Activated CD8-positive, alpha-beta memory T cell treated with anti-CD3 and anti-CD28 coated beads for 4 hours (primary cell): ENCODE measurements at regions not wholly inside any gene's neighbourhood (a gene's known extent, or its start where the extent isn't known, plus 50 kb on each side); places are given as distances from the start of the nearest gene placed in this dataset.

Source experiments
- DNase-seq, 2 donors: peaks; one replicate each; pipeline ENCODE4 v3.0.0-alpha.2; 2020; ENCODE audit warnings: low read depth in 2 of 2

GRCh38 chr15:39270221-39270855 is 310.5 kb upstream of the THBS1 start:
- DNase-seq = no peak

- no peak for DNase-seq
Measured at GRCh38 chr15:39270934-39271333, 309.9 kb upstream of the THBS1 start.

- no peak for DNase-seq
Measured at GRCh38 chr15:39272901-39273300, 308.0 kb upstream of the THBS1 start.

GRCh38 chr15:39273717-39274411 is 307.0 kb upstream of the THBS1 start:
- DNase-seq = no peak

GRCh38 chr15:39275066-39275465 is 305.8 kb upstream of the THBS1 start:
- no peak for DNase-seq

GRCh38 chr15:39279311-39279710 is 301.6 kb upstream of the THBS1 start:
- no peak for DNase-seq

- DNase-seq = no peak
Measured at GRCh38 chr15:39281094-39281493, 299.8 kb upstream of the THBS1 start.

GRCh38 chr15:39282663-39283208 is 298.1 kb upstream of the THBS1 start:
- no peak for DNase-seq

GRCh38 chr15:39283531-39283930 is 297.3 kb upstream of the THBS1 start:
- no peak for DNase-seq

GRCh38 chr15:39285071-39285470 is 295.8 kb upstream of the THBS1 start:
- DNase-seq = no peak

- DNase-seq = no peak
Measured at GRCh38 chr15:39285663-39286062, 295.2 kb upstream of the THBS1 start.

- DNase-seq = no peak
Measured at GRCh38 chr15:39286706-39287105, 294.2 kb upstream of the THBS1 start.

- no peak for DNase-seq
Measured at GRCh38 chr15:39287322-39288195, 293.3 kb upstream of the THBS1 start.

- no peak for DNase-seq
Measured at GRCh38 chr15:39290711-39291435, 290.0 kb upstream of the THBS1 start.

- DNase-seq = no peak
Measured at GRCh38 chr15:39291690-39292089, 289.2 kb upstream of the THBS1 start.

- DNase-seq = no peak
Measured at GRCh38 chr15:39296955-39297354, 283.9 kb upstream of the THBS1 start.

GRCh38 chr15:39298271-39298962 is 282.5 kb upstream of the THBS1 start:
- DNase-seq = no peak

- no peak for DNase-seq
Measured at GRCh38 chr15:39299486-39300267, 281.2 kb upstream of the THBS1 start.

- DNase-seq = no peak
Measured at GRCh38 chr15:39300451-39301153, 280.3 kb upstream of the THBS1 start.

- DNase-seq = no peak
Measured at GRCh38 chr15:39301589-39301999, 279.3 kb upstream of the THBS1 start.
